Fibroblast of lung (primary cell): ENCODE measurements at regions not wholly inside any gene's neighbourhood (a gene's known extent, or its start where the extent isn't known, plus 50 kb on each side); places are given as distances from the start of the nearest gene placed in this dataset.

Experiments used
- CTCF ChIP-seq, 2 donors: IDR thresholded peaks in 1 of 2; conservative IDR thresholded peaks in 1 of 2; 1 replicate in 1 of 2; 2 replicates in 1 of 2; pipeline ENCODE4 v1.5.1; 2011 to 2012; ENCODE audit warnings: low read length in 2 of 2, control low read depth in 1 of 2, inconsistent platforms in 1 of 2, low read depth in 1 of 2, mild to moderate bottlenecking in 1 of 2
- EZH2 ChIP-seq: IDR thresholded peaks from 2 replicates; pipeline ENCODE4 v1.5.1; 2012; ENCODE audit warnings: low read length, control low read depth, mild to moderate bottlenecking; ENCODE audit errors: missing control alignments

- TF ChIP-seq CTCF (conservative IDR thresholded peaks at IDR 0.05 in 1 of 2, IDR thresholded peaks at IDR 0.05 in 1 of 2; ENCODE audit: low read depth in 1 of 2, low read length in 2 of 2) (no peak), EZH2 (no peak)
These were observed 373.0 kb upstream of the PROK2 start for GRCh38 chr3:72157748-72158638.
